K562 (cell line): ENCODE measurements at regions not wholly inside any gene's neighbourhood (a gene's known extent, or its start where the extent isn't known, plus 50 kb on each side); places are given as distances from the start of the nearest gene placed in this dataset.

Experiments used
- ATAC-seq: fragments of 200-7000 bp; cut with Tn5 transposase; 3 replicates; pipeline ENCODE4 v1.9.1; 2020; ENCODE audit warnings: moderate library complexity
- BruUV-seq: library from RNA; stranded (reverse); fragments of 400-500 nt; replicated peaks from 2 replicates; lab custom pipeline; 2021; lab: Mats Ljungman, UMichigan
- CTCF ChIA-PET: fragments of 300-600 bp; formaldehyde crosslinking; extraction: SDS; loops from one replicate; lab custom pipeline; 2021; ENCODE audit warnings: low intra/inter-chr PET ratio; lab: Yijun Ruan, JAX
- POLR2A ChIA-PET: fragments of 300-600, 350-650 bp; sonication (Branson Sonifier 250); formaldehyde crosslinking; extraction: SDS; loops from one replicate; lab custom pipeline; 2021; ENCODE audit warnings: antibody characterized with exemption, inconsistent platforms; lab: Yijun Ruan, JAX
- DNase-seq, 4 experiments: peaks; one replicate each; pipeline versions ENCODE4 v3.0.0 to v3.0.0-alpha.2; 2011 to 2018; ENCODE audit warnings: low spot score in 3 of 4, mixed read lengths in 3 of 4; ENCODE audit errors: extremely low read depth in 1 of 4
- FAIRE-seq: peaks from 2 replicates; lab custom pipeline; 2011; peaks lifted over from hg19 to GRCh38; lab: Jason Lieb, UNC
- H2AFZ ChIP-seq: 2 replicates; pipeline ENCODE4 v1.6.0; 2011; ENCODE audit warnings: low read depth, low read length, control low read depth, inconsistent platforms
- H3K27ac ChIP-seq: fragments of 200-600 bp; 3 replicates; pipeline ENCODE4 v1.8.0; 2011; ENCODE audit warnings: low read depth, mild to moderate bottlenecking, control low read depth, inconsistent platforms, low read length, moderate library complexity, mixed read lengths; ENCODE audit errors: extremely low read depth
- H3K27me3 ChIP-seq, 2 experiments: fragments of 300-600 bp in 1 of 2; 2 replicates in 1 of 2; 3 replicates in 1 of 2; pipeline versions ENCODE4 v1.6.0 to v1.8.0; 2011; ENCODE audit warnings: inconsistent platforms in 2 of 2, low read length in 2 of 2, mild to moderate bottlenecking in 1 of 2, mixed read lengths in 1 of 2, moderate library complexity in 1 of 2; ENCODE audit not compliant: control insufficient read depth in 2 of 2, insufficient read depth in 2 of 2
- H3K36me3 ChIP-seq: fragments of 300-600 bp; 3 replicates; pipeline ENCODE4 v1.8.0; 2011; ENCODE audit warnings: mild to moderate bottlenecking, low read length, inconsistent platforms; ENCODE audit not compliant: control insufficient read depth, insufficient read depth
- H3K4me1 ChIP-seq, 2 experiments: fragments of 200-600 bp in 1 of 2; replicated peaks in 1 of 2; 2 replicates in 1 of 2; 3 replicates in 1 of 2; pipeline versions ENCODE4 v1.5.1 to v1.8.0; 2011; ENCODE audit warnings: inconsistent platforms in 2 of 2, low read length in 2 of 2, mild to moderate bottlenecking in 1 of 2, mixed read lengths in 1 of 2, moderate library complexity in 1 of 2; ENCODE audit not compliant: control insufficient read depth in 2 of 2, insufficient read depth in 2 of 2
- H3K4me2 ChIP-seq: 2 replicates; pipeline ENCODE4 v1.6.1; 2011; ENCODE audit warnings: low read length, control low read depth, inconsistent platforms, mixed read lengths; ENCODE audit not compliant: insufficient read depth
- H3K4me3 ChIP-seq: fragments of 200-600 bp; sonication (generic), shearing (Covaris generic); 2 replicates; pipeline ENCODE4 v1.5.1; 2016; ENCODE audit warnings: control low read depth, inconsistent platforms
- H3K79me2 ChIP-seq: fragments of 200-600 bp; 3 replicates; pipeline ENCODE4 v1.8.0; 2011; ENCODE audit warnings: low read length, inconsistent platforms; ENCODE audit not compliant: control insufficient read depth, insufficient read depth
- H3K9ac ChIP-seq, 2 experiments: 2 replicates each; pipeline versions ENCODE4 v1.6.0 to v1.6.1; 2011; ENCODE audit warnings: low read depth in 2 of 2, low read length in 2 of 2, control low read depth in 1 of 2, inconsistent platforms in 1 of 2, mild to moderate bottlenecking in 1 of 2, mixed read lengths in 1 of 2; ENCODE audit not compliant: insufficient read depth in 1 of 2
- H3K9me1 ChIP-seq: one replicate; pipeline ENCODE4 v1.6.0; 2011; ENCODE audit warnings: inconsistent platforms, mild to moderate bottlenecking, low read length, moderate library complexity; ENCODE audit not compliant: control insufficient read depth, insufficient read depth
- H3K9me3 ChIP-seq: replicated peaks from 2 replicates; pipeline ENCODE4 v1.5.1; 2011; ENCODE audit warnings: low read depth, low read length, inconsistent platforms; ENCODE audit not compliant: control insufficient read depth, insufficient read depth
- H4K20me1 ChIP-seq: replicated peaks from 2 replicates; pipeline ENCODE4 v1.6.1; 2011; ENCODE audit warnings: low read length, inconsistent platforms, mixed read lengths; ENCODE audit not compliant: control insufficient read depth, insufficient read depth
- EHMT2 ChIP-seq: fragments of 450-650 bp; IDR thresholded peaks from 2 replicates; pipeline ENCODE4 v1.6.1; 2018; ENCODE audit warnings: antibody characterized with exemption
- FOSL1 ChIP-seq: fragments of 200-800 bp; sonication (Bioruptor generic); conservative IDR thresholded peaks from 2 replicates; pipeline ENCODE4 v1.6.1; 2016; ENCODE audit warnings: missing genetic modification characterization, missing compliant biosample characterization
- MYNN ChIP-seq, 2 experiments: sonication (generic); formaldehyde crosslinking in 1 of 2; IDR thresholded peaks; 2 replicates each; pipeline versions ENCODE4 v1.5.0 to v1.6.1; 2016 to 2020; ENCODE audit warnings: antibody characterized with exemption in 1 of 2, missing genetic modification reagents in 1 of 2
- PHF21A ChIP-seq: fragments of 450-650 bp; IDR thresholded peaks from 2 replicates; pipeline ENCODE4 v1.6.1; 2017; ENCODE audit warnings: low read depth, borderline replicate concordance
- PYGO2 ChIP-seq: fragments of 450-650 bp; IDR thresholded peaks from 2 replicates; pipeline ENCODE4 v1.6.1; 2016; ENCODE audit warnings: mild to moderate bottlenecking, missing genetic modification characterization, moderate library complexity, missing compliant biosample characterization
- SAFB ChIP-seq: fragments of 200-400 bp; formaldehyde crosslinking; IDR thresholded peaks from 2 replicates; pipeline ENCODE4 v1.6.1; 2017; ENCODE audit warnings: low read depth, low read length, borderline replicate concordance
- SREBF1 ChIP-seq: fragments of 150-350 bp; IDR thresholded peaks from 2 replicates; pipeline ENCODE4 v1.6.1; 2014; ENCODE audit warnings: antibody characterized with exemption, low read depth, low read length, borderline replicate concordance
- SRSF1 ChIP-seq: fragments of 200-400 bp; formaldehyde crosslinking; IDR thresholded peaks from 2 replicates; pipeline ENCODE4 v1.6.1; 2017; ENCODE audit warnings: mild to moderate bottlenecking, low read depth, low read length, moderate library complexity
- WGBS: fragments of 100-300 bp; shearing (Covaris generic); methylation state at CpG from one replicate; pipeline ENCODE4 v1.1.6; 2016; ENCODE audit warnings: low coverage, mixed read lengths; ENCODE audit not compliant: insufficient coverage; ENCODE audit errors: missing lambda C conversion rate; 5-methylcytosine and 5-hydroxymethylcytosine counted together
- in situ Hi-C: fragments of 300-500 bp; cut with MboI; formaldehyde crosslinking; loops from 4 replicates; pipeline ENCODE4 v1.15.0; 2018; ENCODE audit warnings: inconsistent platforms, mixed read lengths
- intact Hi-C: fragments of 100-400 bp; cut with micrococcal nuclease; formaldehyde crosslinking; loops from 2 replicates; pipeline ENCODE4 v1.14.2; 2022

DNA sequence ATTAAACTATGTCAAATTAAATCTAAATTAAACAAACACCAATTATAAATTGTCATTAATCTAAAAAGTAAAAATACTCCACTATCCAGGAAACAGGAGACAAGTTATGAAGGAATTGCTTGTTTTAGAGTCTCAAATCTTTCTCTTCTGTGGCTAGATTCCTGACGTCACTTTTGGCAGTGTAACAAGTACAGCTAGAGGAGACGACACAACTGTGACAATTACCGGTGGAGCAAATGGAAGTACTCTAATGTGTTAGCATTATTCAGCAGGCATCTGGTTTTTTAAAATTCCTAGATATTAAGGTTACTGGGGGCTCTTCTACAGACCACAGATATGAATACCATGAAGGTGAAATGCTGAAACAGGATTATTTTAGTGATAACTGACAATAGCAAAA is 1042.7 kb downstream of the EPHA7 start (continued):
- TF ChIP-seq PYGO2, result no peak
- no peak for TF ChIP-seq EHMT2

GRCh38 chr6:92371211-92372208 is 1047.8 kb downstream of the EPHA7 start:
- H3K4me2 ChIP-seq, result no peak overlapping the region
- H3K27me3 ChIP-seq, result no peaks in the 10 kb centered on the region
- POLR2A ChIA-PET, result no interaction called here
- H3K79me2 ChIP-seq, result no peaks in the 10 kb centered on the region
- intact Hi-C loops (no loop called here), in situ Hi-C loops (no loop called here)
- H3K27ac ChIP-seq, result no peak overlapping the region
- BruUV-seq, result no TSS peak
- ATAC-seq (no peak), FAIRE-seq (no peak), DNase-seq (no peak)
- 0% methylated on average over 4 of the region's 4 CpGs for WGBS
- no peaks in the 10 kb centered on the region for H3K9me1 ChIP-seq
- TF ChIP-seq SRSF1 (no peak), FOSL1 (tag) (no peak), SAFB (no peak), SREBF1 (no peak), PHF21A (no peak), MYNN (IDR thresholded peaks at IDR 0.05) (no peak), MYNN (CRISPR knock-in tag; IDR thresholded peaks at IDR 0.05) (no peak)
- CTCF ChIA-PET, result no interaction called here
- H3K4me3 ChIP-seq, result no peak overlapping the region
- H3K36me3 ChIP-seq, result no peaks in the 10 kb centered on the region
- no peak overlapping the region for H2AFZ ChIP-seq
- no peaks in the 10 kb centered on the region for H4K20me1 ChIP-seq
- no peaks in the 10 kb centered on the region for H3K4me1 ChIP-seq
- H3K9ac ChIP-seq, result no peak overlapping the region
- H3K9me3 ChIP-seq, result no peaks in the 10 kb centered on the region; the same call in 1 of the 2 replicates
